Panc1 (cell line): ENCODE measurements at regions not wholly inside any gene's neighbourhood (a gene's known extent, or its start where the extent isn't known, plus 50 kb on each side); places are given as distances from the start of the nearest gene placed in this dataset.

Experiments used
- ATAC-seq: fragments of 200-7000 bp; cut with Tn5 transposase; 2 replicates; pipeline ENCODE4 v1.9.1; 2020; ENCODE audit warnings: mild to moderate bottlenecking, moderate library complexity
- BruUV-seq: library from RNA; stranded (reverse); fragments of 400-500 nt; replicated peaks from 2 replicates; lab custom pipeline; 2021; lab: Mats Ljungman, UMichigan
- CTCF ChIA-PET: fragments of 300-600 bp; sonication (Branson Sonifier 250); formaldehyde crosslinking; loops from one replicate; lab custom pipeline; 2022; ENCODE audit warnings: antibody characterized with exemption; lab: Charles Lee
- POLR2A ChIA-PET: fragments of 300-600 bp; sonication (Branson Sonifier 250); formaldehyde crosslinking; loops from one replicate; lab custom pipeline; 2022; ENCODE audit warnings: antibody characterized with exemption; lab: Charles Lee
- DNase-seq: peaks from one replicate; pipeline ENCODE4 v3.0.0-alpha.2; 2010; ENCODE audit warnings: low read depth, low spot score
- H3K27ac ChIP-seq: 2 replicates; pipeline ENCODE4 v1.5.1; 2011; ENCODE audit warnings: mild to moderate bottlenecking, low read length, inconsistent platforms
- H3K27me3 ChIP-seq: fragments of 200-500 bp; sonication (Bioruptor generic); 2 replicates; pipeline ENCODE4 v1.6.0; 2014; ENCODE audit warnings: low read length, inconsistent platforms; ENCODE audit not compliant: control insufficient read depth, insufficient read depth
- H3K36me3 ChIP-seq: fragments of 200-500 bp; sonication (Bioruptor generic); 2 replicates; pipeline ENCODE4 v1.5.1; 2014; ENCODE audit warnings: inconsistent platforms, mild to moderate bottlenecking, low read length, moderate library complexity; ENCODE audit not compliant: control insufficient read depth, insufficient read depth
- H3K4me1 ChIP-seq: 2 replicates; pipeline ENCODE4 v1.5.1; 2011; ENCODE audit warnings: inconsistent platforms, mild to moderate bottlenecking, low read length, moderate library complexity; ENCODE audit not compliant: control insufficient read depth, insufficient read depth
- H3K4me3 ChIP-seq, 2 experiments: 2 replicates each; pipeline ENCODE4 v1.5.1; 2011 to 2012; ENCODE audit warnings: low read depth in 2 of 2, low read length in 2 of 2, mild to moderate bottlenecking in 2 of 2, inconsistent platforms in 1 of 2, moderate library complexity in 1 of 2
- H3K9me3 ChIP-seq: fragments of 200-500 bp; sonication (Bioruptor generic); 2 replicates; pipeline ENCODE4 v1.5.1; 2014; ENCODE audit warnings: low read depth, mild to moderate bottlenecking, inconsistent platforms, low read length, moderate library complexity; ENCODE audit not compliant: control insufficient read depth, insufficient read depth
- CTCF ChIP-seq: fragments of 450-650 bp; IDR thresholded peaks from 2 replicates; pipeline ENCODE4 v1.5.1; 2017; ENCODE audit warnings: mild to moderate bottlenecking
- POLR2AphosphoS5 ChIP-seq: IDR thresholded peaks from 2 replicates; pipeline ENCODE4 v1.6.1; 2012; ENCODE audit warnings: mild to moderate bottlenecking, low read depth, low read length, moderate library complexity
- REST ChIP-seq, 2 experiments: IDR thresholded peaks; 2 replicates each; pipeline ENCODE4 v1.6.1; 2011 to 2012; ENCODE audit warnings: low read depth in 2 of 2, control low read depth in 1 of 2, low read length in 1 of 2, mild to moderate bottlenecking in 1 of 2, moderate library complexity in 1 of 2; ENCODE audit not compliant: insufficient read depth in 1 of 2
- SIN3A ChIP-seq: IDR thresholded peaks from 2 replicates; pipeline ENCODE4 v1.6.1; 2012; ENCODE audit warnings: low read depth, mild to moderate bottlenecking, low read length, moderate library complexity, borderline replicate concordance; ENCODE audit not compliant: insufficient read depth
- TCF7L2 ChIP-seq: IDR thresholded peaks from 2 replicates; pipeline ENCODE4 v1.6.1; 2011; ENCODE audit warnings: mild to moderate bottlenecking, low read depth, low read length, inconsistent platforms
- in situ Hi-C: cut with HindIII; loops from 2 replicates; pipeline ENCODE4 v1.10.0; 2016; ENCODE audit warnings: low sequenced_read_pairs, low pct_unique_long_range_greater_than_20kb
- intact Hi-C: fragments of 100-400 bp; cut with micrococcal nuclease; formaldehyde crosslinking; loops from one replicate; pipeline ENCODE4 v1.10.0; 2022; ENCODE audit not compliant: unreplicated experiment

DNA sequence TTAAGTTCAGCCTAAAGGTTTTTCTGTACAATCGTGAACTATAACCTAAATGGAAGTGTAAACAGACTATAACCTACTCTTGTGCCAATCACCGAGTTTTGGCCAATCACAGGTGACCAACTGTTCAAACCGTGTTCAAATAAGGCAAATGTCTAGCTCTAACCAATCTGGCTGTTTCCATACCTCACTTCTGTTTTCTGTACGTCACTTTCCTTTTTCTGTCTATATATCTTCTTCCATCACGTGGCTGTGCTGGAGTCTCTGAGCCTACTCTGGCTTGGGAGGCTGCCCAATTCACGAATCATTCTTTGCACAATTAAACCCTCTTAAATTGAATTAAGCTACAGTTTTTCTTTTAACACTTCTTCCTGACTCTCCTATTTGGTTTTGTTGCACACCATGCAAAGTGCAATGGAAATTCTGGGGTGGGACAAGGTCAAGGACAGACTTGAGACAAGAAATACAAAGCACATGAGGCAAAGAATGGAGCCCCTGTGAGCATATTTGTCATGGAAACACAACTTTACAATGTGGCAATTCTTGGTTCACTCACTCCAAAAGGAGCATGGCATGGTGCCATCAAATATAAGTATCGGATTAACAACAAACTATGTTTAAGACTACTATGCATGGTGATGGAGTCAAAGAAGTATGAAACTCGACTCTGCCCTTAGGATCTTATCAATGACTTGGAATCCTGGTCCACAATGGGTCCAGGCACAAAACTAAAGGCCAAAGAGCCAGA lies 115.7 kb upstream of the FAM9B start:
- ChIA-PET CTCF (no interaction called here), POLR2A (interaction anchor here (0.6 to 0.7 kb wide), 2 partner anchors 29 to 1612 kb away, joined by 3 to 4 read pairs; no protein-coding TSS in a partner anchor)
- no TSS peak for BruUV-seq
- H3K27me3 ChIP-seq = no peaks in the 10 kb centered on the region
- H3K27ac ChIP-seq = no peak overlapping the region
- H3K4me1 ChIP-seq = no peaks in the 10 kb centered on the region
- ATAC-seq (no peak), DNase-seq (no peak)
- TF ChIP-seq TCF7L2 (no peak), POLR2AphosphoS5 (no peak), SIN3A (no peak), REST (IDR thresholded peaks at IDR 0.05; ENCODE audit: insufficient read depth in 1 of 2, low read depth in 2 of 2, low read length in 1 of 2) (no peak), CTCF (no peak)
- in situ Hi-C loops = no loop called here
- intact Hi-C loops = no loop called here
- no peaks in the 10 kb centered on the region for H3K36me3 ChIP-seq
- no peaks in the 10 kb centered on the region for H3K9me3 ChIP-seq
- no peak overlapping the region for H3K4me3 ChIP-seq

- ChIA-PET CTCF (no interaction called here), POLR2A (no interaction called here)
- no TSS peak for BruUV-seq
- no peak overlapping the region for H3K4me3 ChIP-seq
- TF ChIP-seq POLR2AphosphoS5 (no peak), REST (IDR thresholded peaks at IDR 0.05; ENCODE audit: insufficient read depth in 1 of 2, low read depth in 2 of 2, low read length in 1 of 2) (no peak), CTCF (no peak), TCF7L2 (no peak), SIN3A (no peak)
- intact Hi-C loops (no loop called here), in situ Hi-C loops (no loop called here)
- no peaks in the 10 kb centered on the region for H3K27me3 ChIP-seq
- no peaks in the 10 kb centered on the region for H3K36me3 ChIP-seq
- no peak overlapping the region for H3K27ac ChIP-seq
- no peaks in the 10 kb centered on the region for H3K4me1 ChIP-seq
- ATAC-seq (no peak), DNase-seq (no peak)
- H3K9me3 ChIP-seq = no peaks in the 10 kb centered on the region
Observed at GRCh38 chrX:9151772-9152307, 117.9 kb upstream of the FAM9B start.
